ENCODE measurements at regions not wholly inside any gene's neighbourhood (a gene's known extent, or its start where the extent isn't known, plus 50 kb on each side); places are given as distances from the start of the nearest gene placed in this dataset.

DNA sequence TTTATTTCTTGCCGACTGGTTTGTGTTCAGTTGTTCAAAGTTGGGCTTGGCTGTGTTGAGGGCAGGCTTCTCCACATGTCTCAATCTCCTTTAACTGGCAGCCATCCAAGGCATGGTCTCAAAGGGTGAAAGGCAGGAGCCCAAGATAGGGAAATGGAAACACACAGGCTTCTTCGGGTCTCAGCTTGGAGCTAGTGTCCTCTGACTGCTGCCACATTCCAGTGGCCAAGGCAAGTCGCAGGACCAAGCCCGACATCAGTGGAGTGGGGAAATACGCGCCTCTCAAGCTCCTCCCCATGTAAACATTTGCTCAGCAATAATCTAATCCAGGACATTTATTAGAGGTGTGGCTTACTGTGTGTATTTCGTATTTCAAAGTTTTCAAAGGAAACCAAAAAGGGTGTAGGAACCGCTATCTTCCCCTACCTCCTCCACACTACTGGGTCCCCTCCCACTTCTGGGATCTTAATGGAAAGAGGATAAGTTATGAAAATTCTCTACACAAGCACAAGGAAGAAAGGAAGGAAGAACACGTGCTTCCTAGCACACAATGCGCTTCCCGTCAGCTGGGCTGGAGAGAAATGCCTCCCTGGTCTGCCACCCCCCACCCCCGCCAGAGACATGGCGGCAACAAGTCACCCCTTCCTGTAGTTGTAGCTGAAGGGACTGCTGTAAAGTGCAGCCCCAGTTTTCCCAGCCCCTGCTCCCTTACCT is 181.7 kb downstream of the FAM43A start:
- Histone ChIP-seq H4K5ac (ENCODE audit: insufficient read length, low read depth, low read length) (no peak overlapping the region), H2AFZ (ENCODE audit: low read length) (no peak overlapping the region), H3K4ac (ENCODE audit: low read depth, low read length) (no peak overlapping the region), H3K23ac (ENCODE audit: insufficient read length, low read depth, low read length) (no peak overlapping the region), H3K27me3 (ENCODE audit: insufficient read depth, low read length) (no peaks in the 10 kb centered on the region), H3K4me2 (ENCODE audit: insufficient read depth, insufficient read length, low read length) (no peak overlapping the region), H2BK120ac (ENCODE audit: low read depth, low read length, poor library complexity, severe bottlenecking) (no peak overlapping the region), H2BK12ac (ENCODE audit: insufficient read length, low read depth, low read length) (no peak overlapping the region), H3K79me1 (ENCODE audit: insufficient read depth, low read depth, low read length, poor library complexity, severe bottlenecking) (no peaks in the 10 kb centered on the region), H3K23me2 (ENCODE audit: insufficient read length, low read depth, low read length, poor library complexity, severe bottlenecking) (no peaks in the 10 kb centered on the region), H3K9me3 (ENCODE audit: control insufficient read depth, low read depth, low read length) (no peaks in the 10 kb centered on the region), H2AK5ac (ENCODE audit: insufficient read length, low read length) (no peak overlapping the region), H3K56ac (ENCODE audit: insufficient read length, low read depth, low read length) (no peak overlapping the region), H2BK5ac (ENCODE audit: insufficient read length, low read length) (no peak overlapping the region), H4K20me1 (ENCODE audit: control insufficient read depth, insufficient read depth, insufficient read length) (peaks cover 2% of the 10 kb centered on the region), H3K18ac (ENCODE audit: insufficient read length, low read depth, low read length) (no peak overlapping the region), H3K27ac (ENCODE audit: insufficient read length, low read depth, low read length) (no peak overlapping the region), H3K4me1 (ENCODE audit: insufficient read depth, low read length) (peaks cover 8% of the 10 kb centered on the region; the same call in 1 of the 2 replicates), H3K14ac (ENCODE audit: insufficient read depth, low read length) (no peak overlapping the region), H4K8ac (replicated peaks; ENCODE audit: insufficient read length, low read depth, low read length) (no peak overlapping the region), H3T11ph (ENCODE audit: low read length) (no peak overlapping the region), H2BK15ac (ENCODE audit: low read depth, low read length) (no peak overlapping the region), H3K9ac (ENCODE audit: extremely low read depth, insufficient read length, low read length) (no peak overlapping the region), H2BK20ac (ENCODE audit: low read depth, low read length, poor library complexity, severe bottlenecking) (no peak overlapping the region), H3K79me2 (ENCODE audit: insufficient read depth, low read length) (no peaks in the 10 kb centered on the region), H4K91ac (ENCODE audit: insufficient read length, low read depth, low read length) (no peak overlapping the region)
- peaks cover 5 to 7% of the 10 kb centered on the region in 2 experiments; a peak in 4 of 5 replicates for H3K9me3 Mint-ChIP-seq
- peaks cover 8% of the 10 kb centered on the region for H3K27me3 Mint-ChIP-seq (ENCODE audit: low read depth)
- DNase-seq = no peak
- no peak overlapping the region for H3K27ac Mint-ChIP-seq
- TF ChIP-seq CTCF (conservative IDR thresholded peaks at IDR 0.05) = no peak
- WGBS (ENCODE audit: extremely low coverage, insufficient read length, low lambda C conversion rate) = no CpG with 5 or more reads among the region's 13 CpGs
- H3K4me1 Mint-ChIP-seq = peaks cover 29 to 37% of the 10 kb centered on the region in 2 experiments
- no peak overlapping the region for H3K4me3 Mint-ChIP-seq
- peaks cover 0 to 8% (median 0%) of the 10 kb centered on the region in 3 experiments; a peak in 2 of 7 replicates for H3K36me3 Mint-ChIP-seq (ENCODE audit: insufficient read depth in 1 of 3, low read depth in 3 of 3)
